GM23338 (cell line): ENCODE measurements at regions not wholly inside any gene's neighbourhood (a gene's known extent, or its start where the extent isn't known, plus 50 kb on each side); places are given as distances from the start of the nearest gene placed in this dataset.
"Not testable (repeated sequence)": the region's sequence is repeated elsewhere in the genome, so short reads cannot be mapped to it uniquely, and the experiment has no call there.

Experiments
- ATAC-seq: fragments of 200-7000 bp; cut with Tn5 transposase; 3 replicates; pipeline ENCODE4 v1.9.1; 2020
- DNase-seq: peaks from one replicate; pipeline ENCODE4 v3.0.0-alpha.2; 2015; ENCODE audit warnings: low spot score
- H2AFZ ChIP-seq: fragments of 200-600 bp; sonication (generic); 2 replicates; pipeline ENCODE4 v1.8.0; 2016; ENCODE audit warnings: antibody characterized with exemption, mild to moderate bottlenecking, moderate library complexity
- H3F3A ChIP-seq: fragments of 200-600 bp; sonication (generic); replicated peaks from 2 replicates; pipeline ENCODE4 v1.8.0; 2017; ENCODE audit warnings: antibody characterized with exemption, mixed run types, low read depth
- H3K27ac ChIP-seq: fragments of 200-600 bp; sonication (generic); 2 replicates; pipeline ENCODE4 v1.6.1; 2016; ENCODE audit warnings: low read depth
- H3K27me3 ChIP-seq: fragments of 200-600 bp; sonication (generic); 2 replicates; pipeline ENCODE4 v1.8.0; 2016; ENCODE audit warnings: mild to moderate bottlenecking, mixed run types, moderate library complexity; ENCODE audit not compliant: insufficient read depth
- H3K36me3 ChIP-seq: fragments of 200-600 bp; sonication (generic); 2 replicates; pipeline ENCODE4 v1.8.0; 2016; ENCODE audit warnings: mild to moderate bottlenecking; ENCODE audit not compliant: insufficient read depth
- H3K4me1 ChIP-seq: fragments of 200-600 bp; sonication (generic); 2 replicates; pipeline ENCODE4 v1.8.0; 2016; ENCODE audit warnings: mild to moderate bottlenecking, moderate library complexity; ENCODE audit not compliant: insufficient read depth
- H3K4me2 ChIP-seq: fragments of 200-600 bp; sonication (generic); 2 replicates; pipeline ENCODE4 v1.7.1; 2017; ENCODE audit warnings: mixed run types
- H3K4me3 ChIP-seq: fragments of 200-600 bp; sonication (generic); 2 replicates; pipeline ENCODE4 v1.6.1; 2016; ENCODE audit warnings: mixed run types
- H3K79me2 ChIP-seq: fragments of 200-600 bp; sonication (generic); replicated peaks from 2 replicates; pipeline ENCODE4 v1.8.0; 2017; ENCODE audit warnings: mild to moderate bottlenecking; ENCODE audit not compliant: insufficient read depth
- H3K9me2 ChIP-seq: fragments of 200-600 bp; sonication (generic); 2 replicates; pipeline ENCODE4 v1.8.0; 2017; ENCODE audit not compliant: insufficient read depth
- H4K20me1 ChIP-seq: fragments of 200-600 bp; sonication (generic); replicated peaks from 2 replicates; pipeline ENCODE4 v1.8.0; 2017; ENCODE audit warnings: mild to moderate bottlenecking; ENCODE audit not compliant: insufficient read depth
- H3K27ac Mint-ChIP-seq: 2 replicates; pipeline ENCODE4 v1.8.0; 2020; ENCODE audit warnings: inconsistent platforms, mild to moderate bottlenecking, moderate library complexity, mixed read lengths
- H3K27me3 Mint-ChIP-seq: 3 replicates; pipeline ENCODE4 v1.8.0; 2022; ENCODE audit warnings: low read depth, mild to moderate bottlenecking, moderate library complexity, mixed read lengths, inconsistent platforms; ENCODE audit not compliant: insufficient read depth, poor library complexity
- H3K36me3 Mint-ChIP-seq: 3 replicates; pipeline ENCODE4 v1.8.0; 2021; ENCODE audit warnings: low read depth, mild to moderate bottlenecking, inconsistent platforms, moderate library complexity, mixed read lengths
- H3K4me1 Mint-ChIP-seq: 3 replicates; pipeline ENCODE4 v1.8.0; 2020; ENCODE audit warnings: mild to moderate bottlenecking, inconsistent platforms, mixed read lengths
- H3K4me3 Mint-ChIP-seq: 3 replicates; pipeline ENCODE4 v1.8.0; 2021; ENCODE audit warnings: moderate library complexity, mild to moderate bottlenecking, inconsistent platforms, mixed read lengths
- H3K9me3 Mint-ChIP-seq: 3 replicates; pipeline ENCODE4 v1.8.0; 2020; ENCODE audit warnings: moderate library complexity, mild to moderate bottlenecking, inconsistent platforms, mixed read lengths

DNA sequence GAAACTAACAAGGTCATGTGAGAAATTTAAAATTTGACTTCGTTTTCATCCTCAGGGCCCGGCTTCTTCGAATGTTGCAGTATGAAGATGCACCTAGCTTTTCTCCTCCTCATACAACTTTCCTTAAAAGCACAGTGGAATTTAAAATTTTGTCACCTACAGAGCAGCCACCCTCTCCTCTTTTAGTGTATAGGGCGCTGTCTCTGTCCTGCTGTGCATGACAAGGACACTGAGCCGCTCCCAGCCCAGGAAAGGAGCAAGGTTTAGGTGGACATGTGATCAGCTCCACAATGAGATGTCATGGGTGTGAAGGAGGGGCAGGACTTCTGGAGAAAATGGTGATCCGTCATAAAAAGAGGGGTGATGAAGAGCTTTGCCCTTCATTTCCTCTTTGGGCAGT lies 1185.4 kb downstream of the RPIA start:
- H3K36me3 Mint-ChIP-seq, H3K27ac Mint-ChIP-seq, H2AFZ ChIP-seq, H3K4me3 ChIP-seq, H3K27ac ChIP-seq, H3K4me2 ChIP-seq, H3K4me1 ChIP-seq, H3F3A ChIP-seq, H4K20me1 ChIP-seq, H3K9me2 ChIP-seq, H3K79me2 ChIP-seq, H3K36me3 ChIP-seq, ATAC-seq, H3K4me3 Mint-ChIP-seq, H3K4me1 Mint-ChIP-seq, H3K27me3 ChIP-seq, DNase-seq, H3K27me3 Mint-ChIP-seq: not testable (repeated sequence)
- peaks cover 24% of the 10 kb centered on the region for H3K9me3 Mint-ChIP-seq

- not testable (repeated sequence) for H3K4me3 ChIP-seq, DNase-seq, H3K4me3 Mint-ChIP-seq, H3K4me1 Mint-ChIP-seq, H2AFZ ChIP-seq, H3K4me2 ChIP-seq, H4K20me1 ChIP-seq, H3K27me3 Mint-ChIP-seq, H3F3A ChIP-seq, H3K27ac Mint-ChIP-seq, H3K27me3 ChIP-seq, H3K4me1 ChIP-seq, H3K36me3 ChIP-seq, H3K9me2 ChIP-seq, H3K27ac ChIP-seq, H3K79me2 ChIP-seq, H3K36me3 Mint-ChIP-seq, ATAC-seq
- peaks cover 34% of the 10 kb centered on the region for H3K9me3 Mint-ChIP-seq
Observed at GRCh38 chr2:89882880-89883279, 1191.4 kb downstream of the RPIA start.

- H3K9me2 ChIP-seq, H3F3A ChIP-seq, H3K27ac Mint-ChIP-seq, H3K36me3 ChIP-seq, H3K79me2 ChIP-seq, H3K27me3 Mint-ChIP-seq, H4K20me1 ChIP-seq, DNase-seq, H3K4me1 ChIP-seq, H3K27ac ChIP-seq, H2AFZ ChIP-seq, H3K4me2 ChIP-seq, H3K4me1 Mint-ChIP-seq, ATAC-seq, H3K36me3 Mint-ChIP-seq, H3K4me3 Mint-ChIP-seq, H3K27me3 ChIP-seq, H3K4me3 ChIP-seq: not testable (repeated sequence)
- H3K9me3 Mint-ChIP-seq: peaks cover 32% of the 10 kb centered on the region
Observed at GRCh38 chr2:89883624-89884023, 1192.2 kb downstream of the RPIA start.

GRCh38 chr2:89885071-89885470 lies 1193.6 kb downstream of the RPIA start:
- not testable (repeated sequence) for H3K4me3 Mint-ChIP-seq, H3K79me2 ChIP-seq, H2AFZ ChIP-seq, H3K4me2 ChIP-seq, ATAC-seq, H3K36me3 ChIP-seq, H3K36me3 Mint-ChIP-seq, H3K4me1 Mint-ChIP-seq, DNase-seq, H3K27ac Mint-ChIP-seq, H3K4me1 ChIP-seq, H3F3A ChIP-seq, H4K20me1 ChIP-seq, H3K9me2 ChIP-seq, H3K27me3 Mint-ChIP-seq, H3K27me3 ChIP-seq, H3K4me3 ChIP-seq, H3K27ac ChIP-seq
- peaks cover 22% of the 10 kb centered on the region for H3K9me3 Mint-ChIP-seq

DNA sequence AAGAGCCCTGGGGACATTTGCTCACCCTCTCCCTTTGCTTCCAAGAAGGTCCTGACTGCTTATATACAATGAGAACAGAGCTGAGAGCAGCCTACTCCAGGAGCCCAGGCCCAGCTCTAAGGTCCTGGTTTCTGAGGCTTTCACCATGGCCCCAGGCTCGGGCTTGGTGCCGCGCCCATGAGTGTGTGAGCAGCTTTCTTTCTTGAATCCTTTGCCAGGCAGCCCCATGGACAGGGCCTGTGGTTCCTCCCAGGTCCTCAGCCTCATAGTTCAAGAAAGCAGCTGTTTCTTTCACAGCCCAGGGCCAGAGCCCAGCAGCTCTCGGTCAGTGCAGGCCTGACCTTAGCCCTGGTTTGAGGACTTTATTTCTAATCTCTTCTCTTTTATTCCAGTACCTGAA lies 1197.2 kb downstream of the RPIA start:
- H3K27ac Mint-ChIP-seq, H3K27ac ChIP-seq, H3K36me3 ChIP-seq, H3K9me2 ChIP-seq, H3K4me1 ChIP-seq, H3K4me1 Mint-ChIP-seq, ATAC-seq, H2AFZ ChIP-seq, H3K4me3 ChIP-seq, H3K27me3 ChIP-seq, H3K27me3 Mint-ChIP-seq, DNase-seq, H4K20me1 ChIP-seq, H3K4me3 Mint-ChIP-seq, H3K36me3 Mint-ChIP-seq, H3K4me2 ChIP-seq, H3F3A ChIP-seq, H3K79me2 ChIP-seq: not testable (repeated sequence)
- peaks cover 15% of the 10 kb centered on the region; the same call in 2 of the 3 replicates for H3K9me3 Mint-ChIP-seq

- H3K4me1 ChIP-seq, H3K4me1 Mint-ChIP-seq, H3K4me3 ChIP-seq, H3K27ac Mint-ChIP-seq, H3K36me3 Mint-ChIP-seq, H3K79me2 ChIP-seq, H3K4me2 ChIP-seq, H3K4me3 Mint-ChIP-seq, H3K9me2 ChIP-seq, H3F3A ChIP-seq, H3K27me3 ChIP-seq, ATAC-seq, H3K27me3 Mint-ChIP-seq, H2AFZ ChIP-seq, H3K27ac ChIP-seq, H3K36me3 ChIP-seq, DNase-seq, H4K20me1 ChIP-seq: not testable (repeated sequence)
- peaks cover 12% of the 10 kb centered on the region; the same call in 1 of the 3 replicates for H3K9me3 Mint-ChIP-seq
Observed at GRCh38 chr2:89890185-89890773, 1198.8 kb downstream of the RPIA start.

DNA sequence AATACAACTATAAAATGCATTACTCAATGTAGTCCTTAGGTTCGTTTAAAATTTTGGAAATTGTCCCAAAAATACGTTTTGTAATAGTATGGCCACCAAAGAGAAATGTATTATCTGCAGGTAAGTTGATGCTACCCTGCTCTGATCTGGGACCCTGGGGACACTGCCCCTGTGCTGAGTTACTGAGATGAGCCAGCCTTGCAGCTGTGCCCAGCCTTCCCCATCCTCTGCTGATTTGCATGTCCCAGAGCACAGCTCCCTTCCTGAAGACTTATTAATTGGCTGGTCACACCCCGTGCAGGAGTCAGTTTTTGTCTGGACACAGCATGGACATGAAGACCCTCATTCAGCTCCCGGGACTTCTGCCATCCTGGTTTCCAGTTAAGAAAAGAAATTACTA lies 1203.5 kb downstream of the RPIA start:
- H3K9me3 Mint-ChIP-seq, H2AFZ ChIP-seq, H3K4me2 ChIP-seq, H3K27me3 Mint-ChIP-seq, H3K27ac ChIP-seq, H3K36me3 Mint-ChIP-seq, H3K79me2 ChIP-seq, H3K36me3 ChIP-seq, DNase-seq, ATAC-seq, H4K20me1 ChIP-seq, H3K27me3 ChIP-seq, H3K4me3 Mint-ChIP-seq, H3F3A ChIP-seq, H3K9me2 ChIP-seq, H3K4me1 Mint-ChIP-seq, H3K4me3 ChIP-seq, H3K4me1 ChIP-seq, H3K27ac Mint-ChIP-seq: not testable (repeated sequence)
